LNCAP (cell line): ENCODE measurements at regions not wholly inside any gene's neighbourhood (a gene's known extent, or its start where the extent isn't known, plus 50 kb on each side); places are given as distances from the start of the nearest gene placed in this dataset.

Source experiments
- TF ChIP-seq, protein P1 (sequence below): fragments of 450-650 bp; IDR thresholded peaks from 2 replicates; pipeline ENCODE4 v1.5.1; 2017; ENCODE audit warnings: mild to moderate bottlenecking

DNA sequence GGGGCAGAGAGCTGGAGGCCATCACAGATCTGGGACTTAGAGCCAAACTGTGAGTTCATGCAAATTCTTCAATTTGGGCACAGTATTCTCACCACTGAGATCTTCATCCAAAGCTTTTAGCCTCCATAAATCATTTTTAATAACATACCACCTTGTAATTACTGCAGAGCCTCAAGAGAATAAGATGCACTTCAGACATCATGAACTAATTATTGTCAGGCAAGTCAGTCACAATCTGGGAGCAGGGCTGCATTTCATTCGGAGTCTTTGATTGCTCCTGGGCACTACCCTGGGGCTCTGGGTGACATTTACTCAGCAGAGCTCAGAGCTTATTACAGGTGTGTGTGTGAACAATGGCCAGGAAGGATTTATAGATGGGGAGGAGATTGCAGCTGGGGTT lies 623.7 kb downstream of the PTPRU start:
- TF ChIP-seq, protein P1, sequence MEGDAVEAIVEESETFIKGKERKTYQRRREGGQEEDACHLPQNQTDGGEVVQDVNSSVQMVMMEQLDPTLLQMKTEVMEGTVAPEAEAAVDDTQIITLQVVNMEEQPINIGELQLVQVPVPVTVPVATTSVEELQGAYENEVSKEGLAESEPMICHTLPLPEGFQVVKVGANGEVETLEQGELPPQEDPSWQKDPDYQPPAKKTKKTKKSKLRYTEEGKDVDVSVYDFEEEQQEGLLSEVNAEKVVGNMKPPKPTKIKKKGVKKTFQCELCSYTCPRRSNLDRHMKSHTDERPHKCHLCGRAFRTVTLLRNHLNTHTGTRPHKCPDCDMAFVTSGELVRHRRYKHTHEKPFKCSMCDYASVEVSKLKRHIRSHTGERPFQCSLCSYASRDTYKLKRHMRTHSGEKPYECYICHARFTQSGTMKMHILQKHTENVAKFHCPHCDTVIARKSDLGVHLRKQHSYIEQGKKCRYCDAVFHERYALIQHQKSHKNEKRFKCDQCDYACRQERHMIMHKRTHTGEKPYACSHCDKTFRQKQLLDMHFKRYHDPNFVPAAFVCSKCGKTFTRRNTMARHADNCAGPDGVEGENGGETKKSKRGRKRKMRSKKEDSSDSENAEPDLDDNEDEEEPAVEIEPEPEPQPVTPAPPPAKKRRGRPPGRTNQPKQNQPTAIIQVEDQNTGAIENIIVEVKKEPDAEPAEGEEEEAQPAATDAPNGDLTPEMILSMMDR, result no peak

DNA sequence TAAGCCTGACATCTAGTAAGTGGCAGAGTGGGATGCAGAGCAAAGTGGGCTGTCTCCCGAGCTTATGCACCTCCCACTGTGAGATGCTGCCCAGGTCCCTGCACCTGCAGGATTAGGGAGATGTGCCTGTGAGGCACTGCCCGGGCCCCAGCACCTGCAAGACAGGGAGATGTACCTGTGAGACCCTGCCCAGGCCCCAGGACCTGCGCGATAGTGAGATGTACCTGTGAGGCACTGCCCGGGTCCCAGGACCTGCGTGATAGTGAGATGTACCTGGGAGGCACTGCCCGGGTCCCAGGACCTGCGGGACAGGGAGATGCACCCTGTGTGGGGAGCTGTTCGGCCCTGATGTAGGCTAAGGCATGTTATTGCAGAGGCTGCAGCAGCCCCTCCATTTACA lies 622.8 kb downstream of the PTPRU start:
- TF ChIP-seq, protein P1, result no peak

DNA sequence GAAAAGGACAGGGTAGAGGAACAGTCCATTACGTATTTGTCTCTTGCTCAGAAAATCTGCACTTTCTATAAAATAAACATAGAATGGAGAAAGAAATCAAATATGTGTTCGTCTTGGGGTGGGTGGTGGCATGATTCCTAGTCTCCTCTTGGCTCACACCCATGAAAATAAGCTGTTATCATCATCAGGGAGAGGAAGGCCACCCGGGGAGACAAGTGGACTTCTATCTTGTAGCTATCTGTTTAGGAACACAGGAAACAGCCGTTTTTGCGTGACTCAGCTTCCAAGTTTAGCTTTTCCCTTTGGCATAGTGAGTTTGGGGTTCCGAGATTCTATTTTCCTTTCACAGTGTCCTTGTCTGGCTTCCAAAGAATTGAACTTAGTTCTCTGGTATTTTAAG lies 622.3 kb downstream of the PTPRU start:
- TF ChIP-seq, protein P1, result no peak

DNA sequence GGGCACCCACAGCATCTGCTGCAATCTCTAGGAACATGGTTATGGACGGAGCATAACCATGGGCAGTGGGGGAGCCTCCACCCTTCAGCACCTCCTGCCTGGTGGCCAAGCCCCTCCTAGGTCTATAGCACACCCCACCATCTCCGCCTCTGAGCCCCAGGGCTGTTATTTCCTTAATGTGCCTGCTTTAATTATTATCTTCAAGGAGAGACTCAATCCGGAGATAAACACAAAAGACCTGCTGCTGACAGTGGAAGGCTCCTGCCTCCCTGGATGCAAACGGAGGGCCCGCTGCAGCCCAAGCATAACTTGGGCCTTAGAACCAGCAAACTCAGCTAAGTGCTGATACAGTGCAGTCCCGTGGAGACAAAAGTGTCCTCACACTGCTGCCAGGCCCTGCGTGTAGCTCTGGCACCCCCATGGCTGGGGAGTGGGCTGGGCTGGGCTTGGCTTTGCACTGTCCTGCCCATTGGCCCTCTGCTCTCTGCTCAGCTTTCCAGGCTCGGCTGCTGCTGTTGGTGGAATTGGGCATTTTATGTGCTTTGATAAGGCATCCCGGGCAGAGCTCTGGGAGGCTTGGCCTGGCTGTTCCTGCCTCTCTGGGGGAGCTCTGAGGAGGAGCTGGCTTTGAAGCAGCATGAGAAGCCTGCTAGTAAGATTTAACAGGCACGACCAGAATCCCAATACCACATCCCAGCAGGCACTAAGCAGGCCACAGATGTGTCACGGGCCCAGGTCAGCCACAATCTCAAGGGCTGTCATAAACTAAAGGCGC lies 620.2 kb downstream of the PTPRU start:
- TF ChIP-seq, protein P1, result no peak

DNA sequence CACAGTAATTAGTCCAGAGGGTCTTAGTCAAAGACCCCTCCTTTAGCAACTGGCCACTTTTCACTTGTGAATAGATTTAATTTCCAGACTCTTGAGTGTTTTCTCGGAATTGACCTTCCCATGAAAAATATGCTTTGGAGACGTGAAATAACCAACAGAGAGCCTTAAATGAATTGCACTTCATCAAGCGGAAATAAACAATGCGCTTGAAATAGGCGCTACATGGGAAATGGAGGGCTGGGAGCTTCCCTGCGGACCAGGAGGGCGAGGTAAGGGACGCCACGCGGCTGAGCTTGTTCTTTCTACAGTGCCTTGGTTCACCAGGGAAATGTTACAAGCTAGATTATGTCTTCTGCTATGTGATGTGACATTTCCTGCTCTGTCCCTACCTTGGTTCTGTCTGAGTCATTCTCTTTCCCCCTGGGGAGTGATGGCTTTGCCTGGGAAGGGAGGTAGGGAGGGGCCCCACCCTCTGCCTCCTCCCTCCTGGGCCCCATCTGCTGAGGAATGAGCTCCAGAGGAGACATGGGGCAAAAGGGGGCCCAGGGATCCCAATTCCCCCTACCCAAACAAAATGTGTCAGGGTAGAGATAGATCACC lies 619.3 kb downstream of the PTPRU start:
- TF ChIP-seq, protein P1, result no peak

DNA sequence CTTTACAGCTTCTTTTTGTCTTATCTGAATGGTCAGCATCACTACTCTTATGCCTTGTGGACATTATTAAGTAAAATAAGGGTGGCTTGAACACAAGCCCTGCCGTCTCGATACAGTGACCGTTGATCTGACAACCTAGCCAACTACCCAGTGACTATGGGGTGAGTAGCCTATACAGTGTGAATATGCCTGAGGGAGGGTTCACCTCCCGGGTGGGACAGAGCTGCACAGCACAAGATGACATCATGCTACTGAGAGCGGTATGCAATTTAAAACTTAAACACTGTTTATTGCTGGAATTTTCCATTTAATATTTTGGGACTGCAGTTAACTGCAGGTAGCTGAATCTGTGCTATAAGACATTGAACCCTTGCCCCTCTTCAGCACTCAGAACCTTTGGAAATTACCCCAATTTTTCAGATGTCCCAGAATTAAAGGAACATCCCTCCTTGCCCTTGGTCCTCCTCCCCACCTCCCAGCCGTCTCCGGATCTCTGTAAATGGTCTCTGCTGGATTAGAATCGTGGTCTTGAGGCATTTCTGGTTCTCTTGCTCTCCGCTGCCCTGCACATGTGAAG lies 618.5 kb downstream of the PTPRU start:
- TF ChIP-seq, protein P1, result no peak

DNA sequence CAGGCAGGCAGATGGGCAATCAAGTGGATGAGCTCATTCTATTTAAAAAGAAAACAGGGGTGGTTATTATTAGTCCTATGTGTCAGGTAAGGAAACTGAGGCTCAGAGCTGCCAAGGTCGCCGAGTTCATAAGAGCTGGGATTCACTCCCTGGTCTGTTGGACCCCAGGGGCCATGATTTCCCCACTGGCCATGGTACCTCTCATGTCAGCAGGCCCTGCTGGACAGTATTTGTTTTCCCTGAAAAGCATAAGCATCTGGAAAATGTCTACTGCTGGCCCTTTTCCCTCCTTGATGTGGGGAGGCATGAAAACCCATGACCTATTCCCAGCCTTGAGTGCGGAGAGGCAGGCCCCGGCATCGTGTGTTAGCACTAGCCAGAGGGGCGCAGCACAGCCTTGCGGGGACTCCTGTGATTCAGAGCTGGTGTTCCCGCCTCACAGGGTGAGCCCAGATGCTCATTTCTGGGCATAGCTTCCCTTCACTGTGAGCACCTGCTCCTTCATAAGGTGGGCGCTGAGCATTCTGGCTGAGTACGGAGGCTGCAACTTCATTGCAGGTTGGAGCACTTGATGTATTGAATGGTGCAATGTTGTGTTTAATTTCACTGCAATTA lies 617.5 kb downstream of the PTPRU start:
- TF ChIP-seq, protein P1, result no peak
